Neuronal stem cell (in vitro differentiated cells): ENCODE measurements at regions not wholly inside any gene's neighbourhood (a gene's known extent, or its start where the extent isn't known, plus 50 kb on each side); places are given as distances from the start of the nearest gene placed in this dataset.
"Not testable (repeated sequence)": the region's sequence is repeated elsewhere in the genome, so short reads cannot be mapped to it uniquely, and the experiment has no call there.

Experiments used
- DNase-seq: peaks from one replicate; pipeline ENCODE4 v3.0.0-alpha.2; 2013; ENCODE audit warnings: low spot score
- H2AFZ ChIP-seq: one replicate; pipeline ENCODE4 v1.6.1; 2013; ENCODE audit warnings: mild to moderate bottlenecking, low read length, inconsistent platforms
- H2AK5ac ChIP-seq: 2 replicates; pipeline ENCODE4 v1.6.1; 2013; ENCODE audit warnings: low read depth, mild to moderate bottlenecking, inconsistent platforms, low read length, moderate library complexity, mixed read lengths
- H2BK120ac ChIP-seq: 2 replicates; pipeline ENCODE4 v1.6.1; 2013; ENCODE audit warnings: low read depth, mild to moderate bottlenecking, inconsistent platforms, low read length, moderate library complexity, mixed read lengths
- H2BK12ac ChIP-seq: one replicate; pipeline ENCODE4 v1.6.1; 2013; ENCODE audit warnings: low read length, inconsistent platforms
- H2BK15ac ChIP-seq: 2 replicates; pipeline ENCODE4 v1.6.1; 2013; ENCODE audit warnings: mild to moderate bottlenecking, low read length, inconsistent platforms, mixed read lengths
- H2BK5ac ChIP-seq: one replicate; pipeline ENCODE4 v1.6.1; 2013; ENCODE audit warnings: inconsistent platforms, mild to moderate bottlenecking, low read length, moderate library complexity
- H3K14ac ChIP-seq: one replicate; pipeline ENCODE4 v1.6.1; 2013; ENCODE audit warnings: low read length, inconsistent platforms
- H3K18ac ChIP-seq: 2 replicates; pipeline ENCODE4 v1.6.1; 2013; ENCODE audit warnings: low read length, inconsistent platforms
- H3K23ac ChIP-seq: 2 replicates; pipeline ENCODE4 v1.6.1; 2013; ENCODE audit warnings: low read depth, mild to moderate bottlenecking, mixed read lengths, low read length, inconsistent platforms; ENCODE audit not compliant: poor library complexity
- H3K27ac ChIP-seq: replicated peaks from 3 replicates; pipeline ENCODE4 v1.5.1; 2013; ENCODE audit warnings: low read length, inconsistent platforms
- H3K27me3 ChIP-seq, 3 experiments: 2 replicates each; pipeline ENCODE4 v1.6.1; 2013; ENCODE audit warnings: low read length in 3 of 3, mild to moderate bottlenecking in 2 of 3, inconsistent platforms in 1 of 3, low read depth in 1 of 3, mixed read lengths in 1 of 3, moderate library complexity in 1 of 3; ENCODE audit not compliant: control insufficient read depth in 3 of 3, insufficient read depth in 3 of 3
- H3K36me3 ChIP-seq, 2 donors: replicated peaks in 1 of 2; 2 replicates each; pipeline ENCODE4 v1.6.1; 2013; ENCODE audit warnings: low read length in 2 of 2; ENCODE audit not compliant: control insufficient read depth in 2 of 2, insufficient read depth in 2 of 2
- H3K4ac ChIP-seq: 2 replicates; pipeline ENCODE4 v1.6.1; 2013; ENCODE audit warnings: inconsistent platforms, mild to moderate bottlenecking, low read length, moderate library complexity
- H3K4me1 ChIP-seq, 2 donors: 1 replicate in 1 of 2; 2 replicates in 1 of 2; pipeline ENCODE4 v1.6.1; 2013; ENCODE audit warnings: low read length in 2 of 2, low read depth in 1 of 2; ENCODE audit not compliant: control insufficient read depth in 2 of 2, insufficient read depth in 1 of 2
- H3K4me2 ChIP-seq: one replicate; pipeline ENCODE4 v1.6.1; 2013; ENCODE audit warnings: mild to moderate bottlenecking, low read length, inconsistent platforms; ENCODE audit not compliant: insufficient read depth, poor library complexity, severe bottlenecking
- H3K4me3 ChIP-seq, 2 donors: 2 replicates each; pipeline ENCODE4 v1.5.1; 2013; ENCODE audit warnings: low read length in 2 of 2, mild to moderate bottlenecking in 2 of 2, inconsistent platforms in 1 of 2, moderate library complexity in 1 of 2
- H3K79me1 ChIP-seq: one replicate; pipeline ENCODE4 v1.6.1; 2013; ENCODE audit warnings: low read depth, mild to moderate bottlenecking, inconsistent platforms, low read length, moderate library complexity
- H3K9ac ChIP-seq: one replicate; pipeline ENCODE4 v1.6.1; 2013; ENCODE audit warnings: mild to moderate bottlenecking, low read depth, low read length, inconsistent platforms; ENCODE audit not compliant: poor library complexity
- H3K9me3 ChIP-seq, 2 donors: replicated peaks in 1 of 2; 2 replicates each; pipeline versions ENCODE3 to v1.6.1; 2013; ENCODE audit warnings: low read length in 2 of 2, mild to moderate bottlenecking in 2 of 2, inconsistent platforms in 1 of 2, low read depth in 1 of 2, mixed read lengths in 1 of 2, moderate library complexity in 1 of 2; ENCODE audit not compliant: control insufficient read depth in 2 of 2, insufficient read depth in 1 of 2
- H4K8ac ChIP-seq: one replicate; pipeline ENCODE4 v1.6.1; 2013; ENCODE audit warnings: low read depth, mild to moderate bottlenecking, inconsistent platforms, low read length, moderate library complexity
- H4K91ac ChIP-seq: one replicate; pipeline ENCODE4 v1.6.1; 2013; ENCODE audit warnings: low read length, low read depth, mild to moderate bottlenecking, inconsistent platforms; ENCODE audit not compliant: poor library complexity
- WGBS, 2 donors: extraction: QIAGEN DNeasy Blood & Tissue Kit; methylation state at CpG; one replicate each; pipeline ENCODE4 v1.1.7; 2013; ENCODE audit warnings: missing lambda C conversion rate in 2 of 2, mixed read lengths in 1 of 2; ENCODE audit not compliant: insufficient read length in 2 of 2, insufficient replicate concordance in 1 of 2; ENCODE audit errors: extremely low coverage in 2 of 2; 5-methylcytosine and 5-hydroxymethylcytosine counted together

DNA sequence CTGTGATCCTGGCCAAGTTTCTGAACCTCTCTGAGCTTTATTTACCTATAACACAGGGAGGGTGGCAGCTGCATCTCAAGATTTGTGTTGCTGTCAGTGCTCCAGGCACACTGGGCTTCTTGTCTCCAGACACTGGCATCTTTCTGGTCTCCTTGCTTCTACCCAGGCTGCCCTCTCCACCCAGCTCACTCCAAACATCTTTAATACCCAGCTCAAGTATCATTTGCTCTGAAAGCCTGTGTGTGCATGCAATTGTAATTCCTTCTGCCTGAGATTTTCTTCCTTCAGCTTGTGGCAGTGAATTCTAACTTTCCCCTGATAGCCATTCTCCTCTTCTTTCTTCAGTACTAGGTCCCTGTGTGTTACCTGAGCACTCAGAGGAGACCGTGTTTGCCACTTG, 50.7 kb upstream of the USP7 start:
- no peaks in the 10 kb centered on the region for H3K79me1 ChIP-seq
- H3K4me3 ChIP-seq, result no peak overlapping the region
- WGBS, 2 donors, result no CpG with 5 or more reads among the region's 1 CpG
- H2BK12ac ChIP-seq, result no peak overlapping the region
- H2BK120ac ChIP-seq, result no peak overlapping the region
- H2AFZ ChIP-seq, result no peak overlapping the region
- H3K4me1 ChIP-seq, result peaks cover 0 to 1% of the 10 kb centered on the region in 2 donors
- no peaks in the 10 kb centered on the region for H3K36me3 ChIP-seq
- H3K4me2 ChIP-seq, result no peak overlapping the region
- no peaks in the 10 kb centered on the region for H3K27me3 ChIP-seq
- no peak overlapping the region for H3K9ac ChIP-seq
- no peak overlapping the region for H3K4ac ChIP-seq
- no peak overlapping the region for H3K27ac ChIP-seq
- H2BK15ac ChIP-seq, result no peak overlapping the region
- H3K9me3 ChIP-seq, result peaks cover 2 to 10% of the 10 kb centered on the region in 2 donors
- no peak overlapping the region for H2AK5ac ChIP-seq
- no peak overlapping the region for H4K91ac ChIP-seq
- H2BK5ac ChIP-seq, result no peak overlapping the region
- no peak overlapping the region for H3K14ac ChIP-seq
- H3K23ac ChIP-seq, result no peak overlapping the region
- H3K18ac ChIP-seq, result no peak overlapping the region
- no peak overlapping the region for H4K8ac ChIP-seq
- no peak for DNase-seq

DNA sequence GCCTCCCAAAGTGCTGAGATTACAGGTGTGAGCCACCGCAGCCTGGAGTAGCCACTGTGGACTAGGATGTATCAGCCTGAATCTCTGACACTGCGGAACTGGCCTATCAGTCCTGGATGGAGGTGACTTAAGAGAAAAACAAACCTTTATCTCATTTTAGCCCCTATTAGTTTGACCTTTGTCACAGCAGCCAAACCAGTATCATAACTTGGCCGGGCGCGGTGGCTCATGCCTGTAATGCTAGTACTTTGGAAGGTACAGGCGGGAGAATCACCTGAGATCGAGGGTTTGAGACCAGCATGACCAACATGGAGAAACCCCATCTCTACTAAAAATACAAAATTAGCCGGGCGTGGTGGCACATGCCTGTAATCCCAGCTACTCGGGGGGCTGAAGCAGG, 51.8 kb upstream of the USP7 start:
- Histone ChIP-seq H3K4me2 (no peak overlapping the region), H3K23ac (no peak overlapping the region), H3K9ac (no peak overlapping the region), H3K36me3 (no peaks in the 10 kb centered on the region), H3K4me1 (peaks cover 0 to 1% of the 10 kb centered on the region in 2 donors), H2BK120ac (no peak overlapping the region), H4K91ac (peak overlapping the region; percentile 11), H4K8ac (no peak overlapping the region), H3K9me3 (peaks cover 2 to 10% of the 10 kb centered on the region in 2 donors), H3K14ac (no peak overlapping the region), H3K79me1 (no peaks in the 10 kb centered on the region), H2AFZ (no peak overlapping the region), H3K27me3 (no peaks in the 10 kb centered on the region), H3K4me3 (no peak overlapping the region), H2AK5ac (no peak overlapping the region), H3K27ac (no peak overlapping the region), H2BK12ac (no peak overlapping the region), H2BK15ac (no peak overlapping the region), H3K18ac (no peak overlapping the region), H2BK5ac (no peak overlapping the region), H3K4ac (no peak overlapping the region)
- no CpG with 5 or more reads among the region's 10 CpGs for WGBS, 2 donors
- DNase-seq, result no peak

DNA sequence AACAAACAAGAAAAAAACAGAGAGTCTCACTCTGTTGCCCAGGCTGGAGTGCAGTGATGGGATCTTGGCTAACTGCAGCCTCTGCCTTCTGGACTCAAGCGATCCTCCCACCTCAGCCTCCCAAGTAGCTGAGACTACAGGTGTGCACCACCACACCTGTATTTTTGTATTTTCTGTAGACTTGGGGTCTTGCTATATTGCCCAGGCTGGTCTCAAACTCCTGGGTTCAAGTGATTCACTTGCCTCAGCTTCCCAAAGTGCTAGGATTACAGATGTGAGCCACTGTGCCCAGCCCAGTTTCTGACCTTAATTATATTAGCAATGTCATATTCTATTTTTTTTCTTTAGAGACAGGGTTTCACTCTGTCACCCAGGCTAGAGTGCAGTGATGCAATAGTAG, 52.3 kb upstream of the USP7 start:
- H3K27me3 ChIP-seq, H2BK12ac ChIP-seq, DNase-seq, H4K8ac ChIP-seq, H3K23ac ChIP-seq, H3K4me3 ChIP-seq, H2BK15ac ChIP-seq, H3K14ac ChIP-seq, H3K79me1 ChIP-seq, H2AK5ac ChIP-seq, H3K36me3 ChIP-seq, H3K18ac ChIP-seq, H3K4me1 ChIP-seq, H2BK120ac ChIP-seq, H3K27ac ChIP-seq, H3K4me2 ChIP-seq, H3K9ac ChIP-seq, H2BK5ac ChIP-seq, H4K91ac ChIP-seq, H3K4ac ChIP-seq, H2AFZ ChIP-seq: not testable (repeated sequence)
- no CpG with 5 or more reads among the region's 1 CpG for WGBS, 2 donors
- H3K9me3 ChIP-seq, result peaks cover 2 to 10% of the 10 kb centered on the region in 2 donors

DNA sequence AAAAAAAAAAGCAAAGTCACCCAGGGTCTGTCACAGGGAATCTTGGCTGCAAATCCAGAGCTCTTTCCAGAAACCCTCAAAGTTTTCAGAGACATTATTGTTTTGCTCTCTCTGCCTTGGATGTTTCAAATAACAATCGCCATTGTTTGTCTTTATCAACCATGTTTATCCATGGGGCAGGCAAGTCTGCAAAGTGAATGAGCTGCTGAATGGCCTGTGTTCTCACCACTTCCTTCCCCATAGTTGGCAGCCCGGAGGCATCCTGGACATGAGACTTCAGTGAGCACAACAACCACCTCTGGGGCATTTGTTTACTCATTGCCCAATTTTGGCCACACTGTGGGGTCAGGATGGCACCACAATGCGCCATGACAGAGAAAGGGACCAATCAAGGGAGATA, 53.1 kb upstream of the USP7 start:
- Histone ChIP-seq H2BK15ac (no peak overlapping the region), H3K18ac (no peak overlapping the region), H2BK12ac (no peak overlapping the region), H3K23ac (no peak overlapping the region), H3K9ac (no peak overlapping the region), H3K27me3 (no peaks in the 10 kb centered on the region), H3K14ac (no peak overlapping the region), H3K4ac (no peak overlapping the region), H3K27ac (no peak overlapping the region), H2AK5ac (no peak overlapping the region), H4K8ac (no peak overlapping the region), H3K9me3 (peaks cover 2 to 10% of the 10 kb centered on the region in 2 donors), H2AFZ (no peak overlapping the region), H3K79me1 (no peaks in the 10 kb centered on the region), H4K91ac (no peak overlapping the region), H2BK120ac (no peak overlapping the region), H2BK5ac (no peak overlapping the region), H3K4me3 (no peak overlapping the region), H3K4me2 (no peak overlapping the region), H3K36me3 (no peaks in the 10 kb centered on the region), H3K4me1 (peaks cover 0 to 1% of the 10 kb centered on the region in 2 donors)
- no peak for DNase-seq
- WGBS, 2 donors, result no CpG with 5 or more reads among the region's 3 CpGs
